Frontal cortex (tissue), 3 donors: ENCODE measurements at regions not wholly inside any gene's neighbourhood (a gene's known extent, or its start where the extent isn't known, plus 50 kb on each side); places are given as distances from the start of the nearest gene placed in this dataset.

ENCODE experiments used
- DNase-seq, 2 donors: peaks; one replicate each; pipeline ENCODE4 v3.0.0; 2012; ENCODE audit warnings: low spot score in 2 of 2
- FAIRE-seq: peaks from 2 replicates; lab custom pipeline; 2012; peaks lifted over from hg19 to GRCh38; lab: Jason Lieb, UNC
- donor health status: control.
- donor health status: control.
- donor health status: control.

- DNase-seq (no peak), FAIRE-seq (no peak)
Observed at GRCh38 chr6:154596009-154596408, 85.5 kb upstream of the CNKSR3 start.

GRCh38 chr6:154596701-154597100, 86.2 kb upstream of the CNKSR3 start:
- FAIRE-seq: no peak
- DNase-seq: no peak

- no peak for DNase-seq
- no peak for FAIRE-seq
Observed at GRCh38 chr6:154598399-154598798, 87.9 kb upstream of the CNKSR3 start.

- DNase-seq (no peak), FAIRE-seq (no peak)
Observed at GRCh38 chr6:154602296-154602695, 91.8 kb upstream of the CNKSR3 start.

GRCh38 chr6:154602708-154603107, 92.2 kb upstream of the CNKSR3 start:
- FAIRE-seq (no peak), DNase-seq (no peak)

DNA sequence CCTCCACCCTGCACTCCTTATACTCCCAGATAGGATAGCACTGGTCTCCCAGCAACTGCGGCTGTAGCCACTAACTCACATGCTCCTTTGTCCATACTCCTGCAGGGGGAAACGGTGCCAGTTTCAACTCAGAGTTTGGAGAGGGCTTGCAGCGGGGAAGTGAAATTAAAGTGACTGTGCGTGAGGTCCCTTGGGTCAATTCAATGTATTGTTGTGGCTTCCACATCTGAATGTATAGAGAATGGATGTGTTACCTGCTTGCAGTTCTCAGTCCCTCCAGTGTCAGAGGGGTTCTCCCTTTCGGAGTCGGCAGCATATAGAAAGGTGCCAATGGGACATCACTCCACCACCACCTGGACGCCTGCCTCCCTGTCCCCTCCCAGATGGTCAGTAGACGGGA, 93.6 kb upstream of the CNKSR3 start:
- DNase-seq: no peak
- no peak for FAIRE-seq

GRCh38 chr6:154605178-154605881, 94.8 kb upstream of the CNKSR3 start:
- DNase-seq: no peak

GRCh38 chr6:154605882-154606370, 95.4 kb upstream of the CNKSR3 start:
- DNase-seq (no peak), FAIRE-seq (no peak)

More at GRCh38 chr6:154605178-154605881, 94.8 kb upstream of the CNKSR3 start:
- no peak for FAIRE-seq

DNA sequence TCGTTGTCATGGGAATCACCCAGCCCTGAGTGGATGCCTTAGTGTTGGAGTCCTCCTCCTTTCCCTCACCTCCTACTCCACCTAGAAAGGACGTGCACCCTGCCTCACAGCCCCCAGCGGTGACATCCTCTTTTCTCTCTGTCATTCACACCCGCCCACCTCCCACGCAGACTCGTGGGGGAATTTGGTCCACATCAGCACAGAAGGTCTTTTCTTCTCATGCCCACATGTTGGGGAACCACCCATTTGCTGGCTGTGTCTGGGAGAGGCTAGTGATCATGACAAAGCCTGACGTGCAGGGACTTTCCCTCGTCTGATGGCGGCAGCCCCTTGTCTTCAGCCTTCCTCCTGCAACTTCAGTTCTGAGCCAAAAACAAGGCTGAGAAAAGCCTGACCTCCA, 96.0 kb upstream of the CNKSR3 start:
- no peak for FAIRE-seq

DNA sequence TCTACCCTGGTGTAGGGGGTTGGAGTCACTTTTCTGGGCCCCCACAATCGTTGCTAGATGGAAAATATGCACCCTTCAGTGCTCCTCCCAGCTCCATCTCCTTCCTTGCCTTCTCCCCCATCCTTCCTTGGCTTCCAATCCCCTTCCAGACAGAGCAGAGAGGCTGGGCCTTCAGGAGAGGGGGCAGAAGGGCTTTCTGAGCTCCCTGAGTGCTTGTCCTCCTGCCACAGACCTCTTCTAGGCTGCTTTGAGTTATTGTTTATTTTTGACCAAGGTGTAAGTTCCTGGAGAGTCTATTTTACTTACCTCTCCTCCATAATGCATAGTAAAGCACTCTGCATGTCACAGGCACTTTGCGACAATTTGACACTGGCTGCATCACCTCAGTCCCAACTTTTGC, 96.4 kb upstream of the CNKSR3 start:
- FAIRE-seq: no peak
- no peak for DNase-seq

More for the DNA sequence above, 96.0 kb upstream of the CNKSR3 start:
- DNase-seq: no peak

- DNase-seq (no peak), FAIRE-seq (no peak)
Observed at GRCh38 chr6:154611241-154611640, 100.8 kb upstream of the CNKSR3 start.

DNA sequence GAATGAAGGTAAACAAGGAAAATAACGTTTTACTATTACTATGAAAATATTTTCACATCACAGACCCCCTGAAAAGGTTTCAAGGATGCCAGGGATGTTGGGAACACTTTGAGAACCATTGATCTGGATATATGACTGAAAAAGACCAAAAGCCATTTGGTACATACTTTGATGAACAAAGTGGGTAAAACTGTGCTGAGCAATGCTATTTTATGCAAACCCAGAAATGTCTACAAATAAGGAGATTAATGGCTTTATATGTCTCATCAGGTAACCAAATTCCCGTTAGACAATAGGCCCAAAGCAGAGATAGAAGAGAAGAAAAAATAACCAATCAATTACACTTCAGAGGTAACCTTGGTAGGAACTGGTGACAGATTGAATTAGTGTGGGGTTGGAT, 101.4 kb upstream of the CNKSR3 start:
- FAIRE-seq: no peak
- no peak for DNase-seq

DNA sequence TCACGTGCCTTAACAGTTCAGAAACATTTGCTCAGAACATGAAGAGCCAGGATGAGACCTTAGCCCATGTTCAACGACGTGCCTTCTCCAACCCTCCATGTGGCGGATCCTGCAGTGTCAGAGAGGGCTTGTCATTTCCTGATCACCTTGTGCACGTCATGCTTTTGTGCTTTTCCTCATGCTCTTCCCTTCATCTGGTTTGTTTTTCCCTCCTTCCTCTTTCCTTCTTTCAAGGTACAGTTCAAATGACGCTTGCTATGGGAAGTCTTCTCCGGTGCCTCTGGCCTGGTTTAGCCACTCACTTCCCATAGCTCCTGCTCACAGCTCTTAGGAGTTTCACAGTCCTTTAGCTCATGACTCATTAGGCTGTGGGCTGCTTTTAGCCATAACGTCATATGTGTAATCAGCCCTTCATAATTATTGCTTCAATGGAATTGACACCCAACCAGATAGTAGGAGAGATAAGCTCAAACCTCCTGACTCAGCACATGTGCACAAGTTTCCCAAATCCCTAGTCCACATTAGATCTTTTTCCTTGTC, 102.7 kb upstream of the CNKSR3 start:
- FAIRE-seq: no peak
- DNase-seq: no peak

- DNase-seq: no peak
- FAIRE-seq: no peak
Observed at GRCh38 chr6:154614101-154614500, 103.6 kb upstream of the CNKSR3 start.

GRCh38 chr6:154614641-154615040, 104.2 kb upstream of the CNKSR3 start:
- DNase-seq: no peak
- no peak for FAIRE-seq

DNA sequence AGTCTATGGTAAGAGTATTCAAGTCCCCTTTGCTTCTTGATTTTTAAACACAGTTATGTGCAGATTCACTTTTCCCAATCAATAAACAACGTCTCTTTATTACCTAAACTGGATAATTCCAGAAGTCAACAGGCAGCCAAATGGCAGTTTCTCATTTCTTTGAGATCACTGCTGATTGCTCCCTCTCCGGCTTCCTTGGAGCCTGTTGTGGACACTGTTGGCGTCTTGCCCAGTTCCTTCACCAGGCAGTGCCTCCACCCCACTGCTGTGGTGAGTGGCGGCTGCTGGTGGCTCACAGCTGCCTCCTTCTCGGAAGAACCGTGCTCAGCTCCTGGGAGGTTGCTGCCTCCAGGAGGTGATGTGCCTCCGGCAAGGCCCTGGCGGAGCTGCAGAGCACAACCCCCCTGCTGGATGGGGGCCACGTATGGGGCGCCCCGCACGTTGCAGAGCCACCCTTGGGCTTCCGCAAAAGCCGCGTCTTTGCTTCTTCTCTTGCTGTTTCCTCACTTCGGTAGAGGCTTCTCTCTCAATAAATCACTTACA, 105.1 kb upstream of the CNKSR3 start:
- DNase-seq: peak in 1 of 2 donors; percentile 18
- no peak for FAIRE-seq

- DNase-seq (no peak), FAIRE-seq (no peak)
Observed at GRCh38 chr6:154617175-154617574, 106.7 kb upstream of the CNKSR3 start.

DNA sequence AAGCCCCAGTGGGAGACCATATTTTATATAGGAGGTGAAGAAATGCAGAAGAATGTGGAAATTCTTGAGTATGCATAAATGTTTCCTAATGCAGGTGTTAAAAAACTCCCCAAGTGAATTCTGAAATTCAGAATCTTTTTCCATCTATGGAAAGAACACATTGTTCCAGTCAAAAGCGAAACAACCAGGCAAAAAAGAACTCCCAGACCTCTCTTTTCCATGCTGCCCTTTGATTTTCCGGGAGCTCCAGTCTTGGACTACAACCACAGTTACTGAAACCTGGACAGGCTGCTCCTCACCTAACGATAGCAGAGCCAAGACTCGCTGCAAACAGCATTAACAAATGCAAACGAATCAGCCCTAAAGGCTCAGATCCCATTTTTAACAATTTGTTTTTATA, 108.7 kb upstream of the CNKSR3 start:
- no peak for DNase-seq
- no peak for FAIRE-seq

- DNase-seq (no peak), FAIRE-seq (no peak)
Observed at GRCh38 chr6:154621686-154622085, 111.2 kb upstream of the CNKSR3 start.

- DNase-seq (no peak), FAIRE-seq (no peak)
Observed at GRCh38 chr6:154622618-154623336, 110.4 kb upstream of the SCAF8 start.

DNA sequence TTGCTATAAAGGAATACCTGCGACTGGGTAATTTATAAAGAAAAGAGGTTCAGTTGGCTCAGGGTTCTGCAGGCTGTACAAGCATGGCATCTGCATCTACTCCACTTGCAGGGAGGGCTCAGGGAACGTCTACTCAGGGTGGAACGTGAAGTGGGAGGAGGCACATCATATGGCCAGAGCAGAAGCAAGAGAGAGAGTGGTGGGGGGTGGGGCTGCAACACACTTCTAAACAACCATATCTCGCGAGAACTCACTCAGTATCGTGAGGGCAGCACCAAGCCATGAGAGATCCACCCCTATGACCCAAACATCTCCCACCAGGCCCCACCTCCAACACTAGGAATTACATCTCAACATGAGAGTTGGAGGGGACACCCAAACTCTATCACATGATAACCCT, 109.8 kb upstream of the SCAF8 start:
- DNase-seq (no peak), FAIRE-seq (no peak)
